T-helper 1 cell treated with Interleukin-12 subunit alpha and Interleukin-12 subunit beta and Interleukin-4 antibody, amounts not matched to agents 30 μg/mL and 1 μg/mL, for 36 hours (primary cell): ENCODE measurements at regions not wholly inside any gene's neighbourhood (a gene's known extent, or its start where the extent isn't known, plus 50 kb on each side); places are given as distances from the start of the nearest gene placed in this dataset.

Experiments
- H3K27ac Mint-ChIP-seq: one replicate; pipeline ENCODE4 v1.8.0; 2021; ENCODE audit warnings: mild to moderate bottlenecking, mixed read lengths
- H3K27me3 Mint-ChIP-seq: one replicate; pipeline ENCODE4 v1.8.0; 2021; ENCODE audit warnings: low read depth, mixed read lengths
- H3K36me3 Mint-ChIP-seq: one replicate; pipeline ENCODE4 v1.8.0; 2021; ENCODE audit warnings: low read depth, mixed read lengths
- H3K4me1 Mint-ChIP-seq: one replicate; pipeline ENCODE4 v1.8.0; 2021; ENCODE audit warnings: low read depth, mixed read lengths
- H3K4me3 Mint-ChIP-seq: one replicate; pipeline ENCODE4 v1.8.0; 2021; ENCODE audit warnings: mild to moderate bottlenecking, moderate library complexity, mixed read lengths
- H3K9me3 Mint-ChIP-seq: one replicate; pipeline ENCODE4 v1.8.0; 2021; ENCODE audit warnings: mixed read lengths

DNA sequence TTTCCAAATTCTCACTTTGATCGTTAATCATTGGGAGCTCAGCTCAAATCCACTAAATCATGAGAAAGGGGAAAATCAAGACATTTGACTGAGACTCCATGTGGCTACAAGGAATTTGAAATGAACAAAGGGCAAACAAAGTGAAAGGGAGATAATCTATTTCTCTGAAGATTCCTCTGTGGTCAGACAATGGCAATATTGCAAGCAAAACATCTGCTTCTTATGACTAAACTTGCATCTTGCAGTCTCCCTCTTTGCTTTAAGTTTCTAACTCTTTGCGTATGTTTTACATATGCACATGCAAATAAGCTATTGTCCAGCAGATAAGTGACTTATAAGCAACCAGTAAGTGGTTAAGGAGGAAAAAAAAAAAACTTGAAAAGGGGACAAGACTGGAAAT is 299.1 kb upstream of the NXPH2 start:
- Mint-ChIP-seq H3K9me3 (no peaks in the 10 kb centered on the region), H3K27me3 (no peaks in the 10 kb centered on the region), H3K4me1 (no peaks in the 10 kb centered on the region), H3K4me3 (no peak overlapping the region), H3K36me3 (no peaks in the 10 kb centered on the region), H3K27ac (no peak overlapping the region)

DNA sequence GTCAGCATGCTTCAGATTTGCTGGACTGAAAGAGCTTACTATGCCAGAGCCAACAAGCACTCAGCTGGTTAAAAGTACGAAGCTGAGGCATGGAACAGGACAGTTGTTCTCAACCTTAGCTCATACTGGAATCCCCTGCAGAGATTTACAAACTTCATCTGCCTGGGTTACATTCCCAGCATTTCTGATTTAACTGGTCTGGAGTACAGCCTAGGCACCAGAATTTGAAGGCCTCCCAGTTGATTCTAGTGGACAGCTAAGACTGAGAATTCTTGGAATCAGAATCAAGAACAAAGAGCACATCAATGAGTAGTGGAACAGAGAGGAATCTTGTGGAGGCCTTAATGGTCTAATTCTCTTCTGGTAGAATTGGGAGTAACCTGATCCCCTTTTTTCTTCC is 298.2 kb upstream of the NXPH2 start:
- H3K4me3 Mint-ChIP-seq, result no peak overlapping the region
- no peaks in the 10 kb centered on the region for H3K27me3 Mint-ChIP-seq
- H3K4me1 Mint-ChIP-seq, result no peaks in the 10 kb centered on the region
- H3K36me3 Mint-ChIP-seq, result no peaks in the 10 kb centered on the region
- H3K9me3 Mint-ChIP-seq, result no peaks in the 10 kb centered on the region
- no peak overlapping the region for H3K27ac Mint-ChIP-seq

DNA sequence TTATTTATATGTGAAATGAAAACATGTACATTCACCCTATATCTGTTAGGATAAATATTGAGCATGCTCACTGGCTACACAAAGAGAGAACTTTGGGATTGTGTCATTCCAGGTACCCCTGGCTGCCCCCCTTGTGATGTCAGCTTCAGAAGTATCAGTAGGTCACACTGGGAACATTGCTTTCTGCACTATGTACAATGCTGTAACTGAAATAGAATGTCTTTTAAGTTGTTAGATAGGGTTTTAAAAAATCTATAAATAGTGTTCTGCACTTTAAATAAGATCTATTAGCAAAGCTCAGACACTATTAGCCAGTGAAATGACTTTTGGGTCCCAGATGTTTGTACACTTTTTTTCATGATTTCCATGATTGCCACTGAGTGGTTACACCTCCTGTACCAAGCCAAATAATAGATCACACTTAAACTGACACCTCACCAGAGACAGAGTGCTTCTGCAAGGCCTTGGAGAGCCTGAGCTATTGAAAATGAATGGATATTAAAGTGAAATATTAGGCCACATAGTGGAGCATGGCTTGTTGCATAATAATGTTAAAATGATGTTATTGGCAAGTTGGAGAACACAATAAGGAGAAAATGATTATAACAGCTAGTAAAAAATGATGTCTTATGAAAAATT is 297.0 kb upstream of the NXPH2 start:
- no peaks in the 10 kb centered on the region for H3K27me3 Mint-ChIP-seq

DNA sequence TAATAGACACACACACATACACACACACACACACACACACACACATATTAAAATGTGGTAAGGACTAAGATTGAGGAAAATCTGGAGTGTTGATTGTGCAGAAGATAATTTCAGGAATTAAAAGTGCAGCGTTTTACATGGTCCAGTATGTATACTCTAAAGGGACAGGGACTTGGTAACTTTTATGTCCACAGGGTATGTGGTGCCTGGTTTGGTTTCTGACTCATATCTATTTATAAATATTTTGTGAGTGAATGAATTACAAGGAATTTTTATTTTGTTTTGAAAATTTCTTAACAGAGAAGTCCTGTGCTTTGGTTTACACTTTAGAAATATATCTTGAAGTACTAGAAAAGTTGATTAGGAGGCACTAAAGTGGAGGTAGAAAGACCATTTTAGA is 287.7 kb upstream of the NXPH2 start:
- Mint-ChIP-seq H3K27me3 (no peaks in the 10 kb centered on the region), H3K4me3 (no peak overlapping the region), H3K4me1 (no peaks in the 10 kb centered on the region), H3K27ac (no peak overlapping the region), H3K36me3 (no peaks in the 10 kb centered on the region), H3K9me3 (peaks cover 14% of the 10 kb centered on the region)

More for the DNA sequence above, 297.0 kb upstream of the NXPH2 start:
- no peaks in the 10 kb centered on the region for H3K4me1 Mint-ChIP-seq
- no peak overlapping the region for H3K27ac Mint-ChIP-seq
- no peaks in the 10 kb centered on the region for H3K36me3 Mint-ChIP-seq
- no peaks in the 10 kb centered on the region for H3K9me3 Mint-ChIP-seq
- H3K4me3 Mint-ChIP-seq, result no peak overlapping the region

DNA sequence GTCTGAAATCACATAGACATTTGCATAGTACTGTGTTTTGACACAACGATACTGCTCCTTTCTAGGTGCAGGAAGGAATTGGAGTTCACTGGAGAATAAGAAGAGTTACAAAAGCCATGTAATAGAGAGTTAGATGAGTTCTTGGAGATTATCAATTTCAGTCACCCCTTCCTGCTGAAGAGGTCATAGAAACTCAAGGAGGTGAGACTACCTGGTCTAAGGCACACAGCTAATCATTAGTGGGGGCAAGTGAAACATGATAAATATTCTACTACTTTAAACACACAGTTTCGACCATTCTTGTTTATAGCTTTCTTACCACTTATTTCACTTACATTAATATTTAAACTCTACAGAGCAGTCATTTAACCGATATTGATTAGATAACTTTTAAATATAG is 286.9 kb upstream of the NXPH2 start:
- H3K4me1 Mint-ChIP-seq, result no peaks in the 10 kb centered on the region
- H3K27me3 Mint-ChIP-seq, result no peaks in the 10 kb centered on the region
- H3K4me3 Mint-ChIP-seq, result no peak overlapping the region
- no peaks in the 10 kb centered on the region for H3K36me3 Mint-ChIP-seq
- no peak overlapping the region for H3K27ac Mint-ChIP-seq
- peaks cover 14% of the 10 kb centered on the region for H3K9me3 Mint-ChIP-seq

- no peaks in the 10 kb centered on the region for H3K27me3 Mint-ChIP-seq
These were observed 284.0 kb upstream of the NXPH2 start for GRCh38 chr2:139064159-139064558.

DNA sequence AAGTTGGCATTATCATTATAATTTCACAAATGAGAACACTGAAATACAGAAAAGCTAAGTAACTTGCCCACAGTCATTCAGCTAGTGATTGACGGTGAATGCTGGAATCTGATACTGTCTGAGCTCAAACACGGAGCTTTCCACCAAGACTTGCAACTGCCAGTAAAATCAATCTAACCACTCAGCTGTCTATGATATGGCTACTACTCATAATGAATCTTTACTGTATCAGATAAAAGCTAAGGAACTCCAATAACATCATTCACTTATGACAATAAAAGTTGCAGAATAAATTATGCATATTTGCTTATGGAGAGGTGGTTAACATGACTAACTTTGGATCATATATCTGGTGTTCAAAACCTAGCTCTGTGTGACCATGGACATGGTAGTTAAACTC is 279.4 kb upstream of the NXPH2 start:
- Mint-ChIP-seq H3K36me3 (no peaks in the 10 kb centered on the region), H3K4me1 (no peaks in the 10 kb centered on the region), H3K27ac (no peak overlapping the region), H3K27me3 (no peaks in the 10 kb centered on the region), H3K4me3 (no peak overlapping the region), H3K9me3 (no peaks in the 10 kb centered on the region)

More at GRCh38 chr2:139064159-139064558, 284.0 kb upstream of the NXPH2 start:
- Mint-ChIP-seq H3K4me1 (no peaks in the 10 kb centered on the region), H3K9me3 (peaks cover 7% of the 10 kb centered on the region), H3K36me3 (no peaks in the 10 kb centered on the region), H3K4me3 (no peak overlapping the region), H3K27ac (no peak overlapping the region)

GRCh38 chr2:139055202-139055601 is 275.0 kb upstream of the NXPH2 start:
- no peak overlapping the region for H3K27ac Mint-ChIP-seq
- no peaks in the 10 kb centered on the region for H3K36me3 Mint-ChIP-seq
- H3K4me3 Mint-ChIP-seq, result no peak overlapping the region
- H3K9me3 Mint-ChIP-seq, result no peaks in the 10 kb centered on the region
- no peaks in the 10 kb centered on the region for H3K4me1 Mint-ChIP-seq
- no peaks in the 10 kb centered on the region for H3K27me3 Mint-ChIP-seq

- Mint-ChIP-seq H3K4me1 (no peaks in the 10 kb centered on the region), H3K27ac (no peak overlapping the region), H3K27me3 (no peaks in the 10 kb centered on the region), H3K4me3 (no peak overlapping the region), H3K9me3 (no peaks in the 10 kb centered on the region), H3K36me3 (no peaks in the 10 kb centered on the region)
These were observed 267.8 kb upstream of the NXPH2 start for GRCh38 chr2:139048017-139048416.

GRCh38 chr2:139045524-139045923 is 265.3 kb upstream of the NXPH2 start:
- Mint-ChIP-seq H3K27ac (no peak overlapping the region), H3K36me3 (no peaks in the 10 kb centered on the region), H3K4me1 (no peaks in the 10 kb centered on the region), H3K4me3 (no peak overlapping the region), H3K27me3 (no peaks in the 10 kb centered on the region), H3K9me3 (no peaks in the 10 kb centered on the region)

- H3K4me1 Mint-ChIP-seq, result no peaks in the 10 kb centered on the region
These were observed 253.9 kb upstream of the NXPH2 start for GRCh38 chr2:139034064-139034463.

DNA sequence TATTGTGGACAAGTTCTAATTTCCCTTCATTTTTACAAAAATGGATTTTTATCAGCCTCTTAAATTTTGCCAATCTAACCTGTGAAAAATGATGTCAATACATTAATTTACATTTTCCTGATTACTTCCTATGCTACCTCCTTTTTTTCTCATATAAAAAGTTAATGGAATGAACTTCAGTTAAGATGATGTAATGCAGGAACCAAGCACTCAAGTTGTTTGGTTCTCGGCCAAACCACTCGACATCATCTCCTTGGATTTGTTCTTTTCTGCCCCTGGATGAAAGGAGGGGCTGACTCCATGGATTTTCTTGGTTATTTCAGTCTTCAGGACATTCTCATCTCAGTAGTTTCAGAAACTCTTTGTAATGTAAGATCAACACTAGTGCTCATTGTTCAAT is 253.1 kb upstream of the NXPH2 start:
- H3K27me3 Mint-ChIP-seq, result no peaks in the 10 kb centered on the region
- no peaks in the 10 kb centered on the region for H3K4me1 Mint-ChIP-seq
- peaks cover 6% of the 10 kb centered on the region for H3K9me3 Mint-ChIP-seq
- no peak overlapping the region for H3K27ac Mint-ChIP-seq
- H3K36me3 Mint-ChIP-seq, result no peaks in the 10 kb centered on the region
- H3K4me3 Mint-ChIP-seq, result no peak overlapping the region

More at GRCh38 chr2:139034064-139034463, 253.9 kb upstream of the NXPH2 start:
- Mint-ChIP-seq H3K27ac (no peak overlapping the region), H3K4me3 (no peak overlapping the region), H3K27me3 (no peaks in the 10 kb centered on the region), H3K9me3 (no peaks in the 10 kb centered on the region), H3K36me3 (no peaks in the 10 kb centered on the region)

- Mint-ChIP-seq H3K27ac (no peak overlapping the region), H3K36me3 (no peaks in the 10 kb centered on the region), H3K9me3 (peaks cover 14% of the 10 kb centered on the region), H3K27me3 (no peaks in the 10 kb centered on the region), H3K4me3 (no peak overlapping the region), H3K4me1 (no peaks in the 10 kb centered on the region)
These were observed 251.5 kb upstream of the NXPH2 start for GRCh38 chr2:139031722-139032121.

- H3K4me1 Mint-ChIP-seq, result no peaks in the 10 kb centered on the region
- H3K9me3 Mint-ChIP-seq, result peaks cover 29% of the 10 kb centered on the region
- H3K27ac Mint-ChIP-seq, result no peak overlapping the region
- H3K27me3 Mint-ChIP-seq, result no peaks in the 10 kb centered on the region
- no peaks in the 10 kb centered on the region for H3K36me3 Mint-ChIP-seq
- no peak overlapping the region for H3K4me3 Mint-ChIP-seq
These were observed 240.1 kb upstream of the NXPH2 start for GRCh38 chr2:139020287-139020686.

DNA sequence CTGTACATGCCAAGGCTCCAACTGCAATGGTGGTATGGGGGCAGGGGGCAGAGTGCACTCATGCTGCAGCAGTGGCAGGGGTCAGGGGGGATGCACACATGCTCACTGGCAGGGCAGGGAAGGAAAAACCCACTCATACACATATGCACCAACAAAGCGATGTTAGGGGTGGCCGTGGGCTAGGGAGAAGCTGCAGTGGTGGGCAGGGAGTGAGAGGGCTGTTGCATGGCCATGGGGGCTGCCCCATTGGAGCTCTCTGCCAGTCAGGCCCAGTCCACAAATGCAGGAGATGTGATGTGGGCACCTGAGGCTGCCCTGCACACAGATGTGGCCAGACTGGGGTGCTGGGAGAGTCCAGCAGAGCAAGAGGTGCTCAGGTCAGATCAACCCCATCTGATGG is 238.1 kb upstream of the NXPH2 start:
- H3K4me3 Mint-ChIP-seq, result no peak overlapping the region
- no peaks in the 10 kb centered on the region for H3K27me3 Mint-ChIP-seq
- H3K4me1 Mint-ChIP-seq, result no peaks in the 10 kb centered on the region
- H3K36me3 Mint-ChIP-seq, result no peaks in the 10 kb centered on the region
- H3K27ac Mint-ChIP-seq, result no peak overlapping the region
- H3K9me3 Mint-ChIP-seq, result peaks cover 38% of the 10 kb centered on the region

GRCh38 chr2:139007130-139007529 is 226.9 kb upstream of the NXPH2 start:
- H3K4me1 Mint-ChIP-seq, result no peaks in the 10 kb centered on the region
- no peaks in the 10 kb centered on the region for H3K27me3 Mint-ChIP-seq

More at GRCh38 chr2:139007130-139007529, 226.9 kb upstream of the NXPH2 start:
- Mint-ChIP-seq H3K27ac (no peak overlapping the region), H3K9me3 (peaks cover 3% of the 10 kb centered on the region), H3K36me3 (no peaks in the 10 kb centered on the region), H3K4me3 (no peak overlapping the region)
